ENCODE measurements at regions not wholly inside any gene's neighbourhood (a gene's known extent, or its start where the extent isn't known, plus 50 kb on each side); places are given as distances from the start of the nearest gene placed in this dataset.
A peak's percentile ranks its signal among the peaks of the same experiment; 100 is the strongest.

- DNase-seq, result no peak
Measured at GRCh38 chr7:46389146-46389545, 468.1 kb upstream of the IGFBP3 start.

GRCh38 chr7:46387646-46388045, 466.6 kb upstream of the IGFBP3 start:
- no peak for DNase-seq

GRCh38 chr7:46386428-46387399, 465.6 kb upstream of the IGFBP3 start:
- no peak for DNase-seq

GRCh38 chr7:46385662-46386309, 464.7 kb upstream of the IGFBP3 start:
- no peak for DNase-seq

- DNase-seq, result no peak
Measured at GRCh38 chr7:46383605-46384004, 462.5 kb upstream of the IGFBP3 start.

- no peak for DNase-seq
Measured at GRCh38 chr7:46369933-46370654, 449.0 kb upstream of the IGFBP3 start.

GRCh38 chr7:46368871-46369270, 447.8 kb upstream of the IGFBP3 start:
- no peak for DNase-seq

GRCh38 chr7:46366526-46366925, 445.5 kb upstream of the IGFBP3 start:
- no peak for DNase-seq

GRCh38 chr7:46363688-46364087, 442.6 kb upstream of the IGFBP3 start:
- DNase-seq, result no peak

- DNase-seq, result no peak
Measured at GRCh38 chr7:46360811-46361210, 439.7 kb upstream of the IGFBP3 start.

GRCh38 chr7:46360296-46360695, 439.2 kb upstream of the IGFBP3 start:
- no peak for DNase-seq

GRCh38 chr7:46357851-46358250, 436.8 kb upstream of the IGFBP3 start:
- DNase-seq, result no peak

- no peak for DNase-seq
Measured at GRCh38 chr7:46357290-46357689, 436.2 kb upstream of the IGFBP3 start.

GRCh38 chr7:46356371-46356770, 435.3 kb upstream of the IGFBP3 start:
- DNase-seq, result no peak

GRCh38 chr7:46355331-46355730, 434.3 kb upstream of the IGFBP3 start:
- no peak for DNase-seq

- peak; percentile 11 for DNase-seq
Measured at GRCh38 chr7:46352004-46352954, 431.2 kb upstream of the IGFBP3 start.

- DNase-seq, result no peak
Measured at GRCh38 chr7:46349490-46349889, 428.4 kb upstream of the IGFBP3 start.

GRCh38 chr7:46344533-46344932, 423.5 kb upstream of the IGFBP3 start:
- no peak for DNase-seq

- DNase-seq, result no peak
Measured at GRCh38 chr7:46343802-46344201, 422.7 kb upstream of the IGFBP3 start.

GRCh38 chr7:46322937-46323336, 401.9 kb upstream of the IGFBP3 start:
- no peak for DNase-seq

- DNase-seq, result no peak
Measured at GRCh38 chr7:46321556-46322205, 400.6 kb upstream of the IGFBP3 start.

GRCh38 chr7:46320956-46321355, 399.9 kb upstream of the IGFBP3 start:
- DNase-seq, result no peak

All from NCI-H2171 treated with DMSO at 0.1 percent for 48 hours (cell line).